ENCODE measurements at regions not wholly inside any gene's neighbourhood (a gene's known extent, or its start where the extent isn't known, plus 50 kb on each side); places are given as distances from the start of the nearest gene placed in this dataset.

GRCh38 chr1:109821221-109821669, 57.5 kb upstream of the EPS8L3 start:
- no peak for TF ChIP-seq CTCF (conservative IDR thresholded peaks at IDR 0.05; ENCODE audit: low read depth)
- peak; percentile 82 for DNase-seq (ENCODE audit: low spot score)
- H3K27ac ChIP-seq = peak overlapping the region; percentile 35
- ChIA-PET CTCF (no interaction called here), POLR2A (ENCODE audit: low non-redundant PET) (no interaction called here)

GRCh38 chr1:109819906-109820305, 56.2 kb upstream of the EPS8L3 start:
- ChIA-PET CTCF (interaction anchor here (0.6 kb wide), 2 partner anchors 13 to 595 kb away, joined by 3 to 6 read pairs; no protein-coding TSS in a partner anchor), POLR2A (ENCODE audit: low non-redundant PET) (no interaction called here)
- no peak overlapping the region for H3K27ac ChIP-seq
- no peak for TF ChIP-seq CTCF (conservative IDR thresholded peaks at IDR 0.05; ENCODE audit: low read depth)
- no peak for DNase-seq (ENCODE audit: low spot score)

GRCh38 chr1:109818988-109819764, 55.5 kb upstream of the EPS8L3 start:
- DNase-seq (ENCODE audit: low spot score) = no peak
- ChIA-PET CTCF (interaction anchor here (0.6 kb wide), 1 partner anchor 12 kb away, joined by 6 read pairs; no protein-coding TSS in a partner anchor), POLR2A (ENCODE audit: low non-redundant PET) (no interaction called here)
- TF ChIP-seq CTCF (conservative IDR thresholded peaks at IDR 0.05; ENCODE audit: low read depth) = no peak
- H3K27ac ChIP-seq = no peak overlapping the region

GRCh38 chr1:109818271-109818987, 54.7 kb upstream of the EPS8L3 start:
- DNase-seq (ENCODE audit: low spot score) = no peak
- TF ChIP-seq CTCF (conservative IDR thresholded peaks at IDR 0.05; ENCODE audit: low read depth) = no peak
- POLR2A ChIA-PET (ENCODE audit: low non-redundant PET) = no interaction called here
- CTCF ChIA-PET = no interaction called here
- no peak overlapping the region for H3K27ac ChIP-seq

- no peak for TF ChIP-seq CTCF (conservative IDR thresholded peaks at IDR 0.05; ENCODE audit: low read depth)
- no peak for DNase-seq (ENCODE audit: low spot score)
- H3K27ac ChIP-seq = no peak overlapping the region
- POLR2A ChIA-PET (ENCODE audit: low non-redundant PET) = no interaction called here
- CTCF ChIA-PET = no interaction called here
Observed at GRCh38 chr1:109817881-109818270, 54.2 kb upstream of the EPS8L3 start.

GRCh38 chr1:109816975-109817535, 53.3 kb upstream of the EPS8L3 start:
- DNase-seq (ENCODE audit: low spot score) = no peak
- POLR2A ChIA-PET (ENCODE audit: low non-redundant PET) = no interaction called here
- TF ChIP-seq CTCF (conservative IDR thresholded peaks at IDR 0.05; ENCODE audit: low read depth) = no peak
- CTCF ChIA-PET = no interaction called here
- H3K27ac ChIP-seq = no peak overlapping the region
